ENCODE measurements at regions not wholly inside any gene's neighbourhood (a gene's known extent, or its start where the extent isn't known, plus 50 kb on each side); places are given as distances from the start of the nearest gene placed in this dataset.
"Not testable (repeated sequence)": the region's sequence is repeated elsewhere in the genome, so short reads cannot be mapped to it uniquely, and the experiment has no call there.

GRCh38 chr5:135110785-135111596 is 77.0 kb upstream of the PITX1 start:
- no peak for DNase-seq

GRCh38 chr5:135108992-135109391 is 75.0 kb upstream of the PITX1 start:
- no peak for DNase-seq

GRCh38 chr5:135108569-135108968 is 74.5 kb upstream of the PITX1 start:
- no peak for DNase-seq

- no peak for DNase-seq
These were observed 74.0 kb upstream of the PITX1 start for GRCh38 chr5:135107986-135108385.

- no peak for DNase-seq
These were observed 72.8 kb upstream of the PITX1 start for GRCh38 chr5:135106610-135107471.

- DNase-seq = no peak
These were observed 72.1 kb upstream of the PITX1 start for GRCh38 chr5:135106136-135106535.

GRCh38 chr5:135105105-135105484 is 71.1 kb upstream of the PITX1 start:
- DNase-seq = no peak

- no peak for DNase-seq
These were observed 69.5 kb upstream of the PITX1 start for GRCh38 chr5:135103575-135103853.

GRCh38 chr5:135102716-135103574 is 68.9 kb upstream of the PITX1 start:
- DNase-seq = no peak

GRCh38 chr5:135100431-135100830 is 66.4 kb upstream of the PITX1 start:
- no peak for DNase-seq

- DNase-seq = no peak
These were observed 66.0 kb upstream of the PITX1 start for GRCh38 chr5:135100011-135100410.

GRCh38 chr5:135097390-135097789 is 63.4 kb upstream of the PITX1 start:
- no peak for DNase-seq

- DNase-seq = no peak
These were observed 61.8 kb upstream of the PITX1 start for GRCh38 chr5:135095871-135096270.

- no peak for DNase-seq
These were observed 61.2 kb upstream of the PITX1 start for GRCh38 chr5:135095052-135095715.

GRCh38 chr5:135094339-135095051 is 60.5 kb upstream of the PITX1 start:
- DNase-seq = no peak

- DNase-seq = not testable (repeated sequence)
These were observed 59.5 kb upstream of the PITX1 start for GRCh38 chr5:135093483-135093882.

- no peak for DNase-seq
These were observed 58.4 kb upstream of the PITX1 start for GRCh38 chr5:135092476-135092875.

GRCh38 chr5:135091286-135091685 is 57.3 kb upstream of the PITX1 start:
- DNase-seq = no peak

- no peak for DNase-seq
These were observed 55.9 kb upstream of the PITX1 start for GRCh38 chr5:135089912-135090311.

- no peak for DNase-seq
These were observed 54.9 kb upstream of the PITX1 start for GRCh38 chr5:135088911-135089310.

- no peak for DNase-seq
These were observed 53.9 kb upstream of the PITX1 start for GRCh38 chr5:135087950-135088349.

Data from retina (tissue), 1 donor.